ENCODE measurements at regions not wholly inside any gene's neighbourhood (a gene's known extent, or its start where the extent isn't known, plus 50 kb on each side); places are given as distances from the start of the nearest gene placed in this dataset.

GRCh38 chr3:104787306-104787705 is 579.4 kb upstream of the ALCAM start:
- DNase-seq (ENCODE audit: low read depth) = no peak
- no peak for TF ChIP-seq CTCF (conservative IDR thresholded peaks at IDR 0.05; ENCODE audit: low read depth, low read length)

GRCh38 chr3:104788807-104789206 is 577.9 kb upstream of the ALCAM start:
- no peak for DNase-seq (ENCODE audit: low read depth)
- TF ChIP-seq CTCF (conservative IDR thresholded peaks at IDR 0.05; ENCODE audit: low read depth, low read length) = no peak
- no peak overlapping the region for H3K4me3 ChIP-seq (ENCODE audit: low read depth, low read length)

More at GRCh38 chr3:104787306-104787705, 579.4 kb upstream of the ALCAM start:
- H3K4me3 ChIP-seq (ENCODE audit: low read depth, low read length) = no peak overlapping the region

GRCh38 chr3:104791331-104791730 is 575.4 kb upstream of the ALCAM start:
- no peak for DNase-seq (ENCODE audit: low read depth)
- no peak overlapping the region for H3K4me3 ChIP-seq (ENCODE audit: low read depth, low read length)
- TF ChIP-seq CTCF (conservative IDR thresholded peaks at IDR 0.05; ENCODE audit: low read depth, low read length) = no peak

- no peak overlapping the region for H3K4me3 ChIP-seq (ENCODE audit: low read depth, low read length)
- DNase-seq (ENCODE audit: low read depth) = no peak
- TF ChIP-seq CTCF (conservative IDR thresholded peaks at IDR 0.05; ENCODE audit: low read depth, low read length) = no peak
Observed at GRCh38 chr3:104796556-104796955, 570.2 kb upstream of the ALCAM start.

- no peak overlapping the region for H3K4me3 ChIP-seq (ENCODE audit: low read depth, low read length)
- DNase-seq (ENCODE audit: low read depth) = no peak
- no peak for TF ChIP-seq CTCF (conservative IDR thresholded peaks at IDR 0.05; ENCODE audit: low read depth, low read length)
Observed at GRCh38 chr3:104805042-104805441, 561.7 kb upstream of the ALCAM start.

- DNase-seq (ENCODE audit: low read depth) = no peak
- no peak overlapping the region for H3K4me3 ChIP-seq (ENCODE audit: low read depth, low read length)
- TF ChIP-seq CTCF (conservative IDR thresholded peaks at IDR 0.05; ENCODE audit: low read depth, low read length) = no peak
Observed at GRCh38 chr3:104805508-104805907, 561.2 kb upstream of the ALCAM start.

GRCh38 chr3:104810896-104811295 is 555.8 kb upstream of the ALCAM start:
- H3K4me3 ChIP-seq (ENCODE audit: low read depth, low read length) = no peak overlapping the region
- no peak for DNase-seq (ENCODE audit: low read depth)
- TF ChIP-seq CTCF (conservative IDR thresholded peaks at IDR 0.05; ENCODE audit: low read depth, low read length) = no peak
